Mucosa of descending colon (tissue), 3 donors: ENCODE measurements at regions not wholly inside any gene's neighbourhood (a gene's known extent, or its start where the extent isn't known, plus 50 kb on each side); places are given as distances from the start of the nearest gene placed in this dataset.

ENCODE experiments used
- ATAC-seq: fragments of 200-7000 bp; cut with Tn5 transposase; one replicate; pipeline ENCODE4 v1.9.1; 2020; ENCODE audit warnings: mild to moderate bottlenecking, moderate library complexity
- DNase-seq, 3 donors: peaks; one replicate each; pipeline ENCODE4 v3.0.0-alpha.2; 2020
- H3K36me3 ChIP-seq: fragments of 200-600 bp; one replicate; pipeline ENCODE4 v1.8.0; 2021; ENCODE audit warnings: low read depth, mild to moderate bottlenecking
- H3K4me1 ChIP-seq: fragments of 200-600 bp; one replicate; pipeline ENCODE4 v1.8.0; 2021; ENCODE audit warnings: low read depth, mild to moderate bottlenecking
- H3K4me3 ChIP-seq: fragments of 200-600 bp; one replicate; pipeline ENCODE4 v1.8.0; 2021; ENCODE audit warnings: mild to moderate bottlenecking
- H3K9me3 ChIP-seq: fragments of 200-600 bp; one replicate; pipeline ENCODE4 v1.8.0; 2021; ENCODE audit warnings: mild to moderate bottlenecking
- intact Hi-C, 2 donors: fragments of 100-400 bp; cut with DNase I in 1 of 2; cut with micrococcal nuclease in 1 of 2; formaldehyde crosslinking; loops; one replicate each; pipeline versions ENCODE4 v1.11.0 to v1.11.1; 2022; cut with DNase I, micrococcal nuclease
- TF ChIP-seq, protein P1 (sequence below): fragments of 200-600 bp; IDR thresholded peaks from one replicate; pipeline ENCODE4 v1.8.0; 2022; ENCODE audit warnings: antibody characterized with exemption, mild to moderate bottlenecking
- donor health status: DM: no; HTN: no; CAD: no; lungs with moderate emphysema.
- donor health status: DM: no; HTN: no; CAD: no.
- donor health status: DM: no; HTN: yes; CAD: no.

DNA sequence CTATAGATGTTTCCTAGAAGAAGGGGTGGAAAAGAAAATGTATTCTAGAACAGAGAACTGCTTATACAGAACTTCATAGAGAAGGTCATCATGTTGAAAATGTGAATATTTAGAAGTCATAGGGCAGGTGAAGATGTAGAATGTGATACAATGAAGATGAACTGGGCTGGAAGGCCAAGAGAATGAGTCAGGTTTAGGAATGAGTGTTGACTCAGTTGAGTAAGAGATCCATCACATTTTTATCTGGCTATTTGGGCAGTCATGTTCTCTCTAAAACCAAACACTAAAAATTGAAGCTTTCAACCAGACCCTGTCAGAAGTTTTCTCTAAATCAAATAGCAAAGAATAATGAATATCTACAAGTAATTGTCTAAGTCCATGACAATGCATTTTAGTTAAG is 660.5 kb downstream of the KCNJ2 start:
- ATAC-seq: no peak

DNA sequence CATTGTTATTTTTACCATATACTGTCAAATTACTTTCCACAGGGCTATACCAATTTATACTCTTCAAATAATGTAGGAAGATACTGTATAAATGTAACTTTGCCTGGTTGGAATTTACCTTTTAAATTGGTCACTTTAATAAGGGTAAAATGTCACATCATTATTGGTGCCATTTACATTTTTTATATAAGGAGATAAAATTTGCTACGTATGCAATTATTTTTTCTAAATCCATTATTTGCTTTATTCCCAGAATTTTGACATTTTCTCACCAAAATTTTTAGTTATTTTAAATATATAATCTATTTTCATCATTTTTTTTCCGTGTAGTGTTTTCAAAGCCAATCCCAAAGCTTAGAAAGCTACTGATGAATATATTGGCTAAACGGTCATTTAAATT is 664.7 kb downstream of the KCNJ2 start:
- intact Hi-C loops: no loop called here

More for the DNA sequence above, 660.5 kb downstream of the KCNJ2 start:
- intact Hi-C loops: no loop called here
- Histone ChIP-seq H3K36me3 (no peaks in the 10 kb centered on the region), H3K9me3 (no peaks in the 10 kb centered on the region), H3K4me1 (no peaks in the 10 kb centered on the region), H3K4me3 (no peak overlapping the region)
- TF ChIP-seq, protein P1, sequence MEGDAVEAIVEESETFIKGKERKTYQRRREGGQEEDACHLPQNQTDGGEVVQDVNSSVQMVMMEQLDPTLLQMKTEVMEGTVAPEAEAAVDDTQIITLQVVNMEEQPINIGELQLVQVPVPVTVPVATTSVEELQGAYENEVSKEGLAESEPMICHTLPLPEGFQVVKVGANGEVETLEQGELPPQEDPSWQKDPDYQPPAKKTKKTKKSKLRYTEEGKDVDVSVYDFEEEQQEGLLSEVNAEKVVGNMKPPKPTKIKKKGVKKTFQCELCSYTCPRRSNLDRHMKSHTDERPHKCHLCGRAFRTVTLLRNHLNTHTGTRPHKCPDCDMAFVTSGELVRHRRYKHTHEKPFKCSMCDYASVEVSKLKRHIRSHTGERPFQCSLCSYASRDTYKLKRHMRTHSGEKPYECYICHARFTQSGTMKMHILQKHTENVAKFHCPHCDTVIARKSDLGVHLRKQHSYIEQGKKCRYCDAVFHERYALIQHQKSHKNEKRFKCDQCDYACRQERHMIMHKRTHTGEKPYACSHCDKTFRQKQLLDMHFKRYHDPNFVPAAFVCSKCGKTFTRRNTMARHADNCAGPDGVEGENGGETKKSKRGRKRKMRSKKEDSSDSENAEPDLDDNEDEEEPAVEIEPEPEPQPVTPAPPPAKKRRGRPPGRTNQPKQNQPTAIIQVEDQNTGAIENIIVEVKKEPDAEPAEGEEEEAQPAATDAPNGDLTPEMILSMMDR: no peak
- no peak for DNase-seq

DNA sequence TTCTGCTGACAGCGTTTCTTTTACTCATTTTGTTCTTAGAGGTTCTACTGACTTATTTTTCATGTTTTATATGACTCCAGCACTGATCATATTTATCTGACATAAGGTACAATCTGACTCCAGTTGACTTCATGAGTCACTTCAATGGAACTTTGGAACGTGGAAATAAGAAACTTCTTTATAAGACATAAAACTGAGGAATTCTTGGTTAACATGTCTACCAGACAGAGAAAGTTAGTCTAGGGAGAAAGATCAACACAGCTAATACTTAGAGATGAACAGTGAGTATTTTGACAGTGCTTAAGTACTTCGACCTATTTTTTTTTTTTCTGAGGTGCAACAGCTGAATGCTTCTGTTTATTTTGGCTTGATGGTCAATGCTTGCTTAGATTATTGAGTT is 679.5 kb downstream of the KCNJ2 start:
- Histone ChIP-seq H3K4me3 (no peak overlapping the region), H3K9me3 (no peaks in the 10 kb centered on the region), H3K36me3 (no peaks in the 10 kb centered on the region), H3K4me1 (no peaks in the 10 kb centered on the region)
- TF ChIP-seq, protein P1: no peak
- no peak for DNase-seq
- intact Hi-C loops: no loop called here
- ATAC-seq: no peak

More for the DNA sequence above, 664.7 kb downstream of the KCNJ2 start:
- Histone ChIP-seq H3K4me3 (no peak overlapping the region), H3K4me1 (no peaks in the 10 kb centered on the region), H3K9me3 (no peaks in the 10 kb centered on the region), H3K36me3 (no peaks in the 10 kb centered on the region)
- ATAC-seq (no peak), DNase-seq (no peak)
- TF ChIP-seq, protein P1: no peak

DNA sequence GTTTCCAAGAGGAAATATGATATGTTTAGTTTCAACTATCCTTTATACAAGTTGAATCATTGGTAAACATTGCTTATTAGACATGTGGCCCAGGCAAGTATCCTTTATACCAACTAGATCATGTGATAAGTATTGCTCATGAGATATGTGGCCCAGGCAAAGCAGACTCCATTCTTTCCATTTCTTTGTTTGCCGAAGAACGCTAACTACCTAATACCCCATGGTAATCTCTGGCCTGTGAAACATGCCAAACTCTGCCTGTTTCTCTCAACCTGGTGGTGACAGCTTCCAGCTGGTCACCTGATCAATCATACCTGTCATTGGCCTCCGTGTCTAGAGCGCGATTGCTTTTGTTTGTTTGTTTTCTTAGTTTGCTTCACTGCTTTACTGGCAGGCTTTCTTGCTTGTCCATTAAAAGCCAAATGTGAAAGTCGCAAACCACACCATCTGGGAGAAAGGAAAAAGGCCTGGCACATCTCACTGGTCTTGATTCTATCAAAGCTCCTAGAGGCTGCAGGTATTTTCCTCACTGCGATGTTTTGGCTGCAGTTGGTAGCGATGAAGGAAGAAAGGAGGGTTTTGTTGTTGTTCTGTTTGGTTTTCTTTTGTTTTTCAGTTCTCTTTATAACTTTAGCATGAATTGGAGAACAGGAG is 686.2 kb downstream of the KCNJ2 start:
- intact Hi-C loops: no loop called here
- no peak for DNase-seq
- Histone ChIP-seq H3K36me3 (no peaks in the 10 kb centered on the region), H3K4me3 (no peak overlapping the region), H3K9me3 (no peaks in the 10 kb centered on the region), H3K4me1 (no peaks in the 10 kb centered on the region)
- TF ChIP-seq, protein P1: no peak
- no peak for ATAC-seq

DNA sequence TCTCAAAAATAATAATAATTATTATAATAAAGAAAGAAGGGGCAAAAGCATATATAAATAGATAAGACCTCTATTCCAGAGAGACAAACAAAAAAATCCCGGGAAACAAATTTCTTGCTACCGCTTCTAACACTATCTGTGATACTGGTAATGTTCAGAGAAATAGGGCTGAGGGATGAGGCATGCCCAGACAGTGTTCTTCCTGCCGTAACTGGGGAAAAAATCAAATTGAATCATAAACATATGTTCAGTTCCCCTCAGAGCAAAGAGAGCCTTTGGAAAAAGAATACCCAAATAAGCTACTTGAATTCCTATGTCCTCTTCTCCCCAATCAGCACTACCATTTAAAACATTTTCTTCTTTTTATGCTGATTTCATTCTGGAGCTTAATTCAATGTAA is 688.0 kb downstream of the KCNJ2 start:
- Histone ChIP-seq H3K4me1 (no peaks in the 10 kb centered on the region), H3K36me3 (no peaks in the 10 kb centered on the region), H3K4me3 (no peak overlapping the region), H3K9me3 (no peaks in the 10 kb centered on the region)
- TF ChIP-seq, protein P1: no peak
- ATAC-seq: no peak
- intact Hi-C loops: no loop called here
- DNase-seq: no peak

DNA sequence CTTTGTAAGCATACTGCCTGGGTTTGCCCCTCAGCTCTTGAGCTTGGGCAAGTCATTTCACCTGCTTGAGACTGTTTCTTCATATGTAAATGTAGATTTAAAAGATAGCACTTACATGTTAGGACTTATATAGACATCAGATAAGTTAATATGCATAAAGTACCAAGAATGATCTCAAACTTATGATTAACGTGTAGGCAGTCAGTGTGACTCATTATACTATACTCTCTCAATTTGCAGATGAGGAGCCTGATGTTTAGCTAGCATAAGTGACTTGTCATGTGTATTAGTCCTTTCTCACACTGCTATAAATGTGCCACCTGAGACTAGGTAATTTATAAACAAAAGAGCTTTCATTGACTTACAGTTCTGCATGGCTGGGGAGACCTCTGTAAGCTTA is 690.5 kb downstream of the KCNJ2 start:
- TF ChIP-seq, protein P1: no peak
- intact Hi-C loops: no loop called here
- no peak for DNase-seq

More for the DNA sequence above, 690.5 kb downstream of the KCNJ2 start:
- Histone ChIP-seq H3K4me3 (no peak overlapping the region), H3K4me1 (no peaks in the 10 kb centered on the region), H3K9me3 (no peaks in the 10 kb centered on the region), H3K36me3 (no peaks in the 10 kb centered on the region)
- no peak for ATAC-seq
